ENCODE measurements at regions not wholly inside any gene's neighbourhood (a gene's known extent, or its start where the extent isn't known, plus 50 kb on each side); places are given as distances from the start of the nearest gene placed in this dataset.

- DNase-seq, result no peak
These were observed 86.3 kb upstream of the XCR1 start for GRCh38 chr3:46113608-46114007.

- no peak for DNase-seq
These were observed 85.7 kb upstream of the XCR1 start for GRCh38 chr3:46112984-46113383.

- no peak for DNase-seq
These were observed 85.0 kb upstream of the XCR1 start for GRCh38 chr3:46112296-46112695.

GRCh38 chr3:46110701-46111493, 83.6 kb upstream of the XCR1 start:
- DNase-seq, result no peak

GRCh38 chr3:46107682-46108081, 80.4 kb upstream of the XCR1 start:
- no peak for DNase-seq

GRCh38 chr3:46105306-46105919, 78.1 kb upstream of the XCR1 start:
- DNase-seq, result no peak

- no peak for DNase-seq
These were observed 77.4 kb upstream of the XCR1 start for GRCh38 chr3:46104706-46105105.

GRCh38 chr3:46102780-46103130, 75.5 kb upstream of the XCR1 start:
- no peak for DNase-seq

GRCh38 chr3:46102059-46102779, 74.9 kb upstream of the XCR1 start:
- DNase-seq, result no peak

- DNase-seq, result no peak
These were observed 73.5 kb upstream of the XCR1 start for GRCh38 chr3:46100812-46101211.

- no peak for DNase-seq
These were observed 71.1 kb upstream of the XCR1 start for GRCh38 chr3:46098319-46098761.

GRCh38 chr3:46097691-46098241, 70.5 kb upstream of the XCR1 start:
- DNase-seq, result no peak

GRCh38 chr3:46096781-46097180, 69.5 kb upstream of the XCR1 start:
- no peak for DNase-seq

- DNase-seq, result no peak
These were observed 69.1 kb upstream of the XCR1 start for GRCh38 chr3:46096336-46096735.

GRCh38 chr3:46095307-46095706, 68.0 kb upstream of the XCR1 start:
- DNase-seq, result no peak

GRCh38 chr3:46094506-46094905, 67.2 kb upstream of the XCR1 start:
- no peak for DNase-seq

GRCh38 chr3:46093966-46094365, 66.7 kb upstream of the XCR1 start:
- no peak for DNase-seq

GRCh38 chr3:46093327-46093942, 66.2 kb upstream of the XCR1 start:
- DNase-seq, result no peak

- no peak for DNase-seq
These were observed 65.4 kb upstream of the XCR1 start for GRCh38 chr3:46092702-46093080.

GRCh38 chr3:46091741-46092701, 64.7 kb upstream of the XCR1 start:
- no peak for DNase-seq

- no peak for DNase-seq
These were observed 63.8 kb upstream of the XCR1 start for GRCh38 chr3:46091046-46091445.

GRCh38 chr3:46090161-46090591, 62.9 kb upstream of the XCR1 start:
- DNase-seq, result no peak

Data from occipital lobe (tissue), 1 donor.